C4-2B (cell line): ENCODE measurements at regions not wholly inside any gene's neighbourhood (a gene's known extent, or its start where the extent isn't known, plus 50 kb on each side); places are given as distances from the start of the nearest gene placed in this dataset.

Experiments used
- H3K27ac ChIP-seq: fragments of 450-650 bp; 2 replicates; pipeline ENCODE4 v1.5.1; 2017
- CTCF ChIP-seq: fragments of 450-650 bp; conservative IDR thresholded peaks from 2 replicates; pipeline ENCODE4 v1.5.1; 2017; ENCODE audit warnings: mild to moderate bottlenecking
- ZFX ChIP-seq: fragments of 450-650 bp; IDR thresholded peaks from 2 replicates; pipeline ENCODE4 v1.6.1; 2017

DNA sequence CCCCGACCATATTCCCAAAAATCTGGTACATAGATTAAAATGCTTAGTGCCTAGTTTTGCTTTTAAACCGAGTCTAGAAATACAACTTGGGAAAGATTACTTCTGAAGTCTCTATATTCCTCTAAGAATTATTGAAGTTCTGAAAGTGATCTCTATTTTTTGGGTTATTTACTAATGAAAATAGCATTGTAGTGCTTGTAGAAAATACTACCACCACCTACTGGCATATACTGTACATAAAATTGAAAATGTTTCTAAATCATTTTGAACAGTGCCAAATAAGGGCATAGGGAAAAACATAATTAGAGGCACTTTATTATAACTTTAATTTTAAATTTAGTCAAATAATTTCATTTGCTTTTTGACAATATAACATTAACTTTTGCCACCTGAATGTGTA, 1399.6 kb upstream of the ZEB2 start:
- TF ChIP-seq ZFX (no peak), CTCF (peak; percentile 8; the same call in 1 of the 2 replicates)

GRCh38 chr2:145918951-145919350, 1399.0 kb upstream of the ZEB2 start:
- TF ChIP-seq CTCF = no peak
- no peak for TF ChIP-seq ZFX
- H3K27ac ChIP-seq = no peak overlapping the region

More for the DNA sequence above, 1399.6 kb upstream of the ZEB2 start:
- H3K27ac ChIP-seq = no peak overlapping the region

DNA sequence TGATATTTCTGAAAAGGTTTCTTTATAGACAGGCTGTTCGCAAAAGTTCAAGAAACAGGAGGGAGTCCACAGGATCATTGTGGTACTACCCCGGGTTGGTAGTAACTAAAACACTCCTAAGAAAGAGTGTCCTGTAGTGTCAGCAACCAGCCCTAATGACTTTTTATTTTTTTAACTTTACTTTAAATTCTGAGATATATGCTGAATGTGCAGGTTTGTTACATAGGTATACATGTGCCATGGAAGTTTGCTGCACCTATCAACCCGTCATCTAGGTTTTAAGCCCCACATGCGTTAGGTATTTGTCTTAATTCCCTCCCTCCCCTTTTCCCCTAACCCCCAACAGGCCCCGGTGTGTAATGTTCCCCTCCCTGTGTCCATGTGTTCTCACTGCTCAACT, 1396.9 kb upstream of the ZEB2 start:
- TF ChIP-seq CTCF = no peak
- no peak for TF ChIP-seq ZFX
- no peak overlapping the region for H3K27ac ChIP-seq

- TF ChIP-seq CTCF (no peak), ZFX (no peak)
- no peak overlapping the region for H3K27ac ChIP-seq
Measured at GRCh38 chr2:145914716-145915115, 1394.8 kb upstream of the ZEB2 start.

DNA sequence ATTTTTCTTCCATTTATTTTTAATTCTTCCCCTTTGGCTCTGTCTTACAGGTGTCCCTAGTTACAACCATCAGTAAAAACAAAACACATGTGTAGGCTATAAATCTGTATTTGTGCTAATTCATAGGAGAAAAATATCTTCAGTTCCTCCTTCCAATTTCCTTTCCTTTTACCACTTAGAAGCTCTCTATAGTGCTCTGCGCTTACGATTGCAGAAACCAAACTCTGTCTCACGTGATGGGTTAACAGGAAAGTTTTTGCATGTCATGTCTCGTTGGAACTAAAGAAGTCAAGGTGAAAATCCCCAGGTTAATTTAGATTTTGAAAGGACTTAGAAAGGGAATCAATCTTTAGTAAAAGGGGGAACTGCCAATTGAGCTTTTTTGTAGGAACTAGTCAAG, 1390.5 kb upstream of the ZEB2 start:
- no peak overlapping the region for H3K27ac ChIP-seq
- TF ChIP-seq CTCF (no peak), ZFX (no peak)

DNA sequence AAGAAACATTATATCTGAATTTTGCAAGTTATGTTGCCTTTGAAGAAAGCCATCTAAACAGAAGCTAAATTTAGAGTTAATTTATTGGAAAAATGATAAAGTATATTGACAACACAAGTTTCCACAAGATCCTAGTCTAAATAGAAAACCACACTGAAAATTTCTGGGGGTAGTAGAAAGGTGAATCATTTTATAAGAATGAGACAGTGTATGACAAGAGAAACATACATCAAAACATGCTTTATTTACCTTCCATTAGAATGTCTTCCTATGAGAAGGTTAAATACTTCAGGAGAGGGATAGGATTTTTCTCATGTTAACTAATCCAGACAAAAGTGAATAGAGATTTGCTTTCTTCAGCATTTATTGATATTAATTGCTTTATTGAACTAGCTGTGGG, 1389.8 kb upstream of the ZEB2 start:
- no peak overlapping the region for H3K27ac ChIP-seq

DNA sequence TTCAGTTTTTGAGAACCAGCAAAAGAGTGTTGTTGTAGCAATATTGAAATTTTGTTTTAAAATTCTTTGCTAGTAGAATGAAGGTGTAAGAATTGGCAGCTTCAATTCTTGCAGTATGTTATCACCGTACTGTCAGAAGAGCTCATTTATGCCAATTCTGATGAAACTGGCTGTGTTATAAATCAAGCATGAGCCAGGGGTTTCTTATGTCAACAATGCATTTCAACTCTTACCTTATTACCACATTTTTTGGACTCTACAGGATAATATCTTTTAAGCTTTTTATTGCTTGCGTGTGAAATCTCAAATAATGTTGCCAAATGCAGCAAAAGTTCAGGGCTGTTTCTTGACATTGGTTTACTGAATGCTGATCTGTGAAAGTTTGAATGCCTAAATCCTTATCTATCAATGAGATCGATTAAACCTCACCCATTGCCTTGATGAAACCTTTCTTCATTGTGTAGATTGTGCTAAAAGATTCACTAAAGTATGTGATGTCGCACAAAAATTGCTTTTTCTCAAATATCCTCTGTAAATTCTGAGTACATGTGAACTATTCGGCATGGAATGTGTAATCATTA, 1389.3 kb upstream of the ZEB2 start:
- no peak for TF ChIP-seq ZFX
- no peak for TF ChIP-seq CTCF
- H3K27ac ChIP-seq = no peak overlapping the region

More for the DNA sequence above, 1389.8 kb upstream of the ZEB2 start:
- TF ChIP-seq CTCF (no peak), ZFX (no peak)
